IMR-90 (cell line): ENCODE measurements at regions not wholly inside any gene's neighbourhood (a gene's known extent, or its start where the extent isn't known, plus 50 kb on each side); places are given as distances from the start of the nearest gene placed in this dataset.

ENCODE experiments used
- ATAC-seq: fragments of 200-7000 bp; cut with Tn5 transposase; 2 replicates; pipeline ENCODE4 v1.9.1; 2020; ENCODE audit warnings: low read depth, mild to moderate bottlenecking, moderate library complexity
- BruUV-seq: library from RNA; stranded (reverse); fragments of 400-500 nt; replicated peaks from 2 replicates; lab custom pipeline; 2021; lab: Mats Ljungman, UMichigan
- CTCF ChIA-PET: fragments of 300-600 bp; formaldehyde crosslinking; extraction: SDS; loops from one replicate; lab custom pipeline; 2021; ENCODE audit warnings: antibody characterized with exemption; lab: Yijun Ruan, JAX
- POLR2A ChIA-PET: fragments of 300-600 bp; sonication (Branson Sonifier 250); formaldehyde crosslinking; loops from one replicate; lab custom pipeline; 2022; ENCODE audit warnings: antibody characterized with exemption; ENCODE audit not compliant: unreplicated experiment; lab: Charles Lee
- DNase-seq: peaks from one replicate; pipeline ENCODE4 v3.0.0; 2013
- H2AFZ ChIP-seq: replicated peaks from 2 replicates; pipeline ENCODE3; 2013; ENCODE audit warnings: low read length, mild to moderate bottlenecking; ENCODE audit not compliant: poor library complexity
- H2AK5ac ChIP-seq: 2 replicates; pipeline ENCODE4 v1.6.1; 2013; ENCODE audit warnings: low read depth, low read length, inconsistent platforms
- H2AK9ac ChIP-seq: replicated peaks from 2 replicates; pipeline ENCODE3; 2013; ENCODE audit warnings: mild to moderate bottlenecking, low read depth, low read length, moderate library complexity; ENCODE audit not compliant: poor library complexity
- H2BK120ac ChIP-seq: 2 replicates; pipeline ENCODE4 v1.6.1; 2013; ENCODE audit warnings: low read depth, low read length, inconsistent platforms
- H2BK15ac ChIP-seq: 3 replicates; pipeline ENCODE4 v1.6.1; 2013; ENCODE audit warnings: low read depth, low read length, inconsistent platforms
- H2BK20ac ChIP-seq: 2 replicates; pipeline ENCODE4 v1.6.1; 2013; ENCODE audit warnings: low read depth, mild to moderate bottlenecking, inconsistent platforms, low read length, moderate library complexity
- H2BK5ac ChIP-seq: 2 replicates; pipeline ENCODE4 v1.6.1; 2013; ENCODE audit warnings: mild to moderate bottlenecking, low read depth, low read length, inconsistent platforms; ENCODE audit not compliant: poor library complexity, severe bottlenecking
- H3K14ac ChIP-seq: replicated peaks from 2 replicates; pipeline ENCODE4 v1.6.1; 2013; ENCODE audit warnings: low read depth, low read length, inconsistent platforms
- H3K18ac ChIP-seq: 2 replicates; pipeline ENCODE4 v1.6.1; 2013; ENCODE audit warnings: low read depth, low read length, control low read depth
- H3K23ac ChIP-seq: 2 replicates; pipeline ENCODE4 v1.6.1; 2013; ENCODE audit warnings: low read depth, low read length, inconsistent platforms
- H3K27ac ChIP-seq: 2 replicates; pipeline ENCODE4 v1.5.1; 2013; ENCODE audit warnings: mild to moderate bottlenecking, control low read depth, low read length; ENCODE audit not compliant: insufficient read depth
- H3K27me3 ChIP-seq: 2 replicates; pipeline ENCODE4 v1.6.1; 2013; ENCODE audit warnings: low read length; ENCODE audit not compliant: control insufficient read depth, insufficient read depth
- H3K36me3 ChIP-seq: 2 replicates; pipeline ENCODE4 v1.6.1; 2013; ENCODE audit warnings: low read length, mixed read lengths; ENCODE audit not compliant: control insufficient read depth, insufficient read depth
- H3K4ac ChIP-seq: 2 replicates; pipeline ENCODE4 v1.6.1; 2013; ENCODE audit warnings: low read depth, low read length, inconsistent platforms
- H3K4me1 ChIP-seq: 2 replicates; pipeline ENCODE4 v1.6.1; 2013; ENCODE audit warnings: low read length, mixed read lengths; ENCODE audit not compliant: control insufficient read depth, insufficient read depth
- H3K4me2 ChIP-seq: 2 replicates; pipeline ENCODE4 v1.6.1; 2013; ENCODE audit warnings: low read depth, mild to moderate bottlenecking, control low read depth, low read length, moderate library complexity
- H3K4me3 ChIP-seq: 2 replicates; pipeline ENCODE4 v1.5.1; 2013; ENCODE audit warnings: low read depth, mild to moderate bottlenecking, control low read depth, low read length, moderate library complexity; ENCODE audit not compliant: insufficient read depth
- H3K56ac ChIP-seq: 2 replicates; pipeline ENCODE4 v1.6.1; 2013; ENCODE audit warnings: low read length, inconsistent platforms; ENCODE audit not compliant: insufficient read depth; ENCODE audit errors: extremely low read depth
- H3K79me1 ChIP-seq, 2 experiments: 2 replicates each; pipeline ENCODE4 v1.6.1; 2013; ENCODE audit warnings: low read length in 2 of 2, inconsistent platforms in 1 of 2, low read depth in 1 of 2
- H3K9ac ChIP-seq: 2 replicates; pipeline ENCODE4 v1.6.1; 2013; ENCODE audit warnings: low read depth, low read length, control low read depth
- H3K9me1 ChIP-seq: 2 replicates; pipeline ENCODE4 v1.6.1; 2013; ENCODE audit warnings: low read length, inconsistent platforms; ENCODE audit not compliant: insufficient read depth
- H3K9me3 ChIP-seq: 2 replicates; pipeline ENCODE4 v1.6.1; 2013; ENCODE audit warnings: low read length; ENCODE audit not compliant: control insufficient read depth, insufficient read depth
- H4K20me1 ChIP-seq: 2 replicates; pipeline ENCODE4 v1.6.1; 2013; ENCODE audit warnings: low read length, inconsistent platforms; ENCODE audit not compliant: insufficient read depth
- H4K5ac ChIP-seq: 2 replicates; pipeline ENCODE4 v1.6.1; 2013; ENCODE audit warnings: mild to moderate bottlenecking, low read depth, low read length, control low read depth
- H4K8ac ChIP-seq, 2 experiments: 2 replicates each; pipeline ENCODE4 v1.6.1; 2013; ENCODE audit warnings: low read depth in 2 of 2, low read length in 2 of 2, control low read depth in 1 of 2, inconsistent platforms in 1 of 2
- H4K91ac ChIP-seq: 2 replicates; pipeline ENCODE4 v1.6.1; 2013; ENCODE audit warnings: low read depth, low read length, inconsistent platforms; ENCODE audit not compliant: insufficient read depth
- FOS ChIP-seq: fragments of 150-350 bp; IDR thresholded peaks from 2 replicates; pipeline ENCODE4 v1.6.1; 2016; ENCODE audit warnings: low read depth, low read length
- RFX5 ChIP-seq: IDR thresholded peaks from 2 replicates; pipeline ENCODE4 v1.8.0; 2012; ENCODE audit warnings: low read depth, mild to moderate bottlenecking, low read length, moderate library complexity
- WGBS, 2 experiments: methylation state at CpG; one replicate each; pipeline versions ENCODE4 v1.1.5 to v1.1.7; 2013; ENCODE audit warnings: missing lambda C conversion rate in 2 of 2; ENCODE audit not compliant: insufficient read length in 1 of 2; ENCODE audit errors: extremely low coverage in 2 of 2; 5-methylcytosine and 5-hydroxymethylcytosine counted together
- dilution Hi-C: fragments of 300-500 bp; cut with HindIII; formaldehyde crosslinking; loops from one replicate; pipeline ENCODE4 v1.14.3; 2018; ENCODE audit warnings: low sequenced_read_pairs; ENCODE audit not compliant: unreplicated experiment
- in situ Hi-C: fragments of 300-500 bp; cut with MboI; formaldehyde crosslinking; loops from 3 replicates; pipeline ENCODE4 v1.14.3; 2019; ENCODE audit warnings: low sequenced_read_pairs, inconsistent platforms, mixed read lengths
- intact Hi-C: fragments of 100-400 bp; cut with micrococcal nuclease; formaldehyde crosslinking; loops from 2 replicates; pipeline ENCODE4 v1.10.0; 2022

GRCh38 chr14:106109337-106109736 lies 583.0 kb downstream of the TMEM121 start:
- Histone ChIP-seq H3K4me2 (no peak overlapping the region), H3K56ac (no peak overlapping the region), H2BK20ac (no peak overlapping the region), H2BK15ac (no peak overlapping the region), H3K14ac (no peak overlapping the region), H4K91ac (no peak overlapping the region), H3K18ac (no peak overlapping the region), H3K79me1 (no peaks in the 10 kb centered on the region), H3K9ac (no peak overlapping the region), H3K4me1 (no peaks in the 10 kb centered on the region), H2BK5ac (no peak overlapping the region), H2AK5ac (no peak overlapping the region), H2AK9ac (no peak overlapping the region), H3K9me1 (no peaks in the 10 kb centered on the region), H3K27ac (no peak overlapping the region), H3K9me3 (0 out of 2 replicates have a peak, but pooled peaks cover 3% of the 10 kb centered on the region), H2AFZ (no peak overlapping the region), H3K23ac (no peak overlapping the region), H3K4ac (no peak overlapping the region), H3K36me3 (no peaks in the 10 kb centered on the region), H4K8ac (no peak overlapping the region), H4K20me1 (no peaks in the 10 kb centered on the region), H4K5ac (no peak overlapping the region), H3K4me3 (no peak overlapping the region), H2BK120ac (no peak overlapping the region), H3K27me3 (no peaks in the 10 kb centered on the region)
- no CpG with 5 or more reads among the region's 1 CpG for WGBS, 2 experiments
- dilution Hi-C loops: no loop called here
- in situ Hi-C loops: no loop called here
- ATAC-seq (no peak), DNase-seq (no peak)
- no TSS peak for BruUV-seq
- POLR2A ChIA-PET: no interaction called here
- TF ChIP-seq FOS: no peak
- no peak for TF ChIP-seq RFX5
- intact Hi-C loops: no loop called here
- CTCF ChIA-PET: no interaction called here
